Islet of Langerhans (tissue), 1 donor: ENCODE measurements at regions not wholly inside any gene's neighbourhood (a gene's known extent, or its start where the extent isn't known, plus 50 kb on each side); places are given as distances from the start of the nearest gene placed in this dataset.
A peak's percentile ranks its signal among the peaks of the same experiment; 100 is the strongest.
"Not testable (repeated sequence)": the region's sequence is repeated elsewhere in the genome, so short reads cannot be mapped to it uniquely, and the experiment has no call there.

ENCODE experiments used
- FAIRE-seq: peaks from one replicate; lab custom pipeline; 2011; peaks lifted over from hg19 to GRCh38; lab: Jason Lieb, UNC

DNA sequence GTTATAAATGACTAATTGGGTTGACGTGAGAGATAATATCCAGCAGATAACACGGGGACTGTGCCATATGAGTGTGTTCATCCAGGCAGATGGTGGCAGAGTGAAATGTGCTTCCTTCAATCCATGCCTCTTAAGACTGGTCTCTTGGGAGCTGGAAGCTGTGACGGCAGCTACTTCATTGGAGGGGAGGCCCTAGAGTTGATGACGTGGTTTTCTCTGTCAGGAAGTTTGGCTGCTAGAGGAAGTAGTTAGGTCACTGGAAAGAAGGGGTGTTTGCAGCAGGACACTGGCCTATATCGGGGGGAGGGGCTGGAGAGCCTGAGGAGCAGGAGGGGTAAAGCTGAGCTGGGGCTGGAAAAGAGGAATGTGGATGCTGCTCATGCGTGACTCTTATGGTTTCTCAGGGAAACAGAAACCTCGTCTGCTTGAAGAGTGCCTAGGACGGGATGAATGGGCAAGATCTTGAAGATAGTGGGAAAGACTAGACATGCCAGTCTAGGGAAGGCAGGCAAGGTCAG is 3051.6 kb downstream of the RPIA start:
- not testable (repeated sequence) for FAIRE-seq

GRCh38 chr2:91743910-91744309 is 3052.4 kb downstream of the RPIA start:
- not testable (repeated sequence) for FAIRE-seq

GRCh38 chr2:91744700-91745141 is 3053.2 kb downstream of the RPIA start:
- FAIRE-seq: not testable (repeated sequence)

DNA sequence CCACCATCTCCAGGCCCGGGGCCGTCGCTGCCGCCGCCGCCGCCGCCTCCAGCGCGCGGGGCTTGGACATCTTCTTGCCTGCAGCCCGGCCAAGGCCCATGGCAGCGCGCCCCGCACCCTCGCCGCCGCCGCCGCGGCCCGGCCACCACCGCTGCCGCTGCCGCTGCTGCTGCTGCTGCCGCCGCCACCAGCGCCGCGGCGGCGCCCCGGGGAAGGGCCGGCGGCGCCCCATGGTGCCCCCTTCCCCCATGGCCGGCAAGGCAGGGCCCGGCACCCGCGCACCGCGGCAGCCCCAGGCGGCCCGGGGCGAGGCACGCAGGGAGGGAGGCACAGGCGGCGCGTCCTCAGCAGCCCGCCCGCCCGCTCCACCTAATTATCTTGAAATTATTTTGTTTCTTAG is 3057.4 kb downstream of the RPIA start:
- no peak for FAIRE-seq

- not testable (repeated sequence) for FAIRE-seq
These were observed 3058.2 kb downstream of the RPIA start for GRCh38 chr2:91749665-91750064.

DNA sequence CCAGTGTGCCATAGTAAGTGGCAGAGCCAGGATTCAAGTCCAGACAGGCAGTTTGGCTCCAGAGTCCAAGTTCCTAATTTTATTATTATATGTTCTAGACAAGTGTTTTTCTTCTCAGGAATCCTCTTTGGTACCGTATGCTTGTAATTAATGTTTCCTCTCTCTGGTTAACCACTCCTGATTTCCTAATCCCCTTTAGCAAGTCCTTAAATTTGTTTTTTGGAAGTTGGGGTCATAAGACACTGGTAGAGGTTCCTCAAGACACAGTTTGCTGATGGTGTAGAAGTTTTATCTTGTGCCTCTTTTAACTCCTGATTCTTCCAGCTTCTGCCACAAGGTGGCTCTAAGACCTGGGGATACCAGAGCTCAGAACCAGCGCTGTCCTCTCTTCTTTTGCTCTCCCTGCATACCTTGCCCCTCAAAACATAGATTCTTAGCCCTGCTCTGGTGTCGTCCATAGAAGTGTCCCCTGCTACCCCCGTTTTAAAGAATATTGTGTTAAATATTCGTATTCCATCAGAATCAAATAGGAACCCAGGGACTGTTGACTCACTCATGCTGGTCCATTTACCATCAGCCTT is 3068.0 kb downstream of the RPIA start:
- FAIRE-seq: not testable (repeated sequence)

DNA sequence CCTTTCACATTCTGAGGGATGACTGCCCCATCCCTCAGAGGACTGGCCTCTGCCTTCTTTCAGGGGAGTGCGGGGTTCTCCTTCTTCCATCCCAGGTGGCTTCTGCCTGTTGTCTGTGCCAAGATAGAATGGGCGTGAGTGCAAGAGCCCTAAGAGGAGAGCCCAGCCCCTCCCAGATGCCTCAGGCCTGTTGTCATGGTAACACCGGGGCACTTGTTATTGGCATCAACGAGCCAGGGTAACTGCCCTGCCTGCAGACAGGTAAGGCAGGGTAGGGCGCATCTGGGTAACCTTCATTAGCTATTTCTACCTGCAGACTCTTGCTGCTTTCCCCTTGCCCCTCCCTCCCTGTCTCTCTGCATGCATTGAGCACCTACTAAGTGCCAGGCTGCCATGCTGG is 3069.2 kb downstream of the RPIA start:
- FAIRE-seq: not testable (repeated sequence)

DNA sequence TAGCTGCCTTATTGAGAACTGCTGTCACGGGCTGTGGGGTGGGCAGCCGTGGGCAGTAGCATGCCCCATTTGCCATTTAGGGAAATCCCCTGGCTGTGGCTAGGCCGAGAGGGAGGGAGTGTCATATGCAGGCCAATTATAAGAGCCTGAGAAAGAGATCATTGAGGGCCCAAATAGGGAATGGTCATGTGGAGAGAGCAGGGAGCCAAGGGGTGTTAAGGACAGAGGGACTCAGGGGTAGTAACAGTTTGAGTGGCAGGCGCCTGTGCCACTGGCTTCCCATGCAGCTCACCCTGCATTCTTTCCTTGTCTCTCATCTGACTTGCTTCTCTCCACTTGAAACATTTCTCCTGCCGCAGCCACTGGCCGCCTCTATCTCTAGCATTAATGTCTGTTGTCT is 3070.8 kb downstream of the RPIA start:
- not testable (repeated sequence) for FAIRE-seq

GRCh38 chr2:91763710-91764109 is 3072.2 kb downstream of the RPIA start:
- not testable (repeated sequence) for FAIRE-seq

DNA sequence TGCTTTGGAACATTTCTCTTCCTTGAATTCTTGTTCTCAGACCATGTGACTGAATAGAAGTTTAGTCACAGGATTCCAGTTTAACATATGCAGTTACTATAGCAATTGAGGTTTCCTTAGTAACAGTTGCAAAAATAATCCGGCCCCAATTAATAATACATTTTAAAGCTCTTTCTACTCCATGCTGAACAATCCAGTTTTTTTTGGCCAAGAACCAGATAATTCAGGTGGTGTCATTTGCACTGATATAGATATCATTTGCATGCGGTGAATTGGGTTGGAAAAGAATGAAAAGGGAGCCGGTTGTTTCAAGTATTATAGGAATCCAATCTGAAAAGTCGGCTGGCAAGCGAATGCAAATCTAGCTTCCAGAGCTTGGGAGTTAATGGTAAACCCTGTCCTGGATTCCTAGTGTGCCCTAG is 3073.1 kb downstream of the RPIA start:
- not testable (repeated sequence) for FAIRE-seq

DNA sequence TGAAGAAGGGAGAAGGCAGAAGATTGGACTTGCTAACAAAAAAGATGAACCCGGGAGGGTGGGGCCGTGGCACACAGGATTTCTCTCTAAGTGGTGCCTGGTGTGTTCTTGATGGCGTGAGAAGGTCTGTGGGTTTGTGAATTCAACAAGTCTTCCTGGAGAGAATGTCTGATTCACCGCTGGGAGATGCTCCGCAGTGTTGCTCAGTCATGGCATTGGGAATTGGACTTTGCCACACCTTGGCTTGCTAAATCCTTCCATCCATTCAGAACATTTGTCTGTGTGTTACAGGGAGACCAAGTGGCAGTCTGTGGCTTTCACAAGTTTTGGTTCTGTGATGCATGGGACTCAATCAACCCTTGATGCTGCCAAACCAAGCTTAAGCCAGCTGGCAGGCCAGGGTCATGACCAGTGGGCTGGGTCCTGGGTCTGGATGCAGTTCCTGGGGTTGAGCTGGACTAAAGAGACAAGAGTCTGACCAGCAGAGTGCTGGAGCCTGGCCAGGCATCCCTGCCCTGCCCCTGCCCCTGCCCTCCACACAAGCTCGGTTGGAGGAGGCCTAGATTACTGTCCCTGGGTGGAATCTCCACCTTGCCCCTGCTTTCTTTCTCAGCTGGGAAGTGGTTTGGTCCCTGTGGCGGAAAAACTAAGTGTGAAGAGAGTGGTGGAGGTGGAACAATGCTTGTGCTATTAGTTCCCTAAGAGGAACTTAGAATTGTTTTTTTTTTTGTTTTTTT is 3073.7 kb downstream of the RPIA start:
- not testable (repeated sequence) for FAIRE-seq

DNA sequence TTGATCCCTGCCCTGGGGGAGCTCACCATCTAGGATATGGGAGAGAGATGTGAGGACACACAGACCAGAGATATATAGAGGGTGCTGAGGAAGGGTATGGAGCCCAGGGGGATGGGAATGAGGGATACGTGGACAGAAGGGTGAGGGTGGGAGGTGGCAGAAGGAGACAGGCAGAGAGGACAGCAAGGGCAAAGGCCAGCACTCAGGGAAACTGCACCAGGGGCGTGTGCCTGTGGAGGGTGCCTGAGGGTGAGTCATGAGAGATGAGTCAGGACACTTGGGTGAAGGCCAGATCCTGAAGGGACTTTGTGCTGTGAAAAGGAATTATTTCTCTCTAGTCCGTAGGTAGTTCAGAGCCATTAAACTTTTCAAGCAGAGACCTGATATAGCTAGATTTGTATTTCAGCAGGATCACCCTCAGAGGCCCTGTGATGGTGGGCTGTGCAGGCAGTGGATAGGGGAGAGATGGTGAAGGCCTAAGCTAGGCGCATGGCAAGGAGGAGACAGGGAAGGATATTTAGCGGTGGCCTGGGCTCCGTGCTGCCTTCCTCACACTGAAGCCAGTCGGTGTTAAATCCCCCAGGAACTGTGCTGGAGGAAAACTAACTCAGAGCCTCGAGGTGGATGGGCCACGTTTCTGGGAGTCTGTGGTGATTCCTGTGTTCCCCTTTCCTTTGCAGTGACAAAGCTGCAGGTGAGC is 3075.0 kb downstream of the RPIA start:
- peak; percentile 62 for FAIRE-seq

- FAIRE-seq: not testable (repeated sequence)
These were observed 3076.8 kb downstream of the RPIA start for GRCh38 chr2:91768301-91768700.

- FAIRE-seq: not testable (repeated sequence)
These were observed 3077.5 kb downstream of the RPIA start for GRCh38 chr2:91768997-91769396.

DNA sequence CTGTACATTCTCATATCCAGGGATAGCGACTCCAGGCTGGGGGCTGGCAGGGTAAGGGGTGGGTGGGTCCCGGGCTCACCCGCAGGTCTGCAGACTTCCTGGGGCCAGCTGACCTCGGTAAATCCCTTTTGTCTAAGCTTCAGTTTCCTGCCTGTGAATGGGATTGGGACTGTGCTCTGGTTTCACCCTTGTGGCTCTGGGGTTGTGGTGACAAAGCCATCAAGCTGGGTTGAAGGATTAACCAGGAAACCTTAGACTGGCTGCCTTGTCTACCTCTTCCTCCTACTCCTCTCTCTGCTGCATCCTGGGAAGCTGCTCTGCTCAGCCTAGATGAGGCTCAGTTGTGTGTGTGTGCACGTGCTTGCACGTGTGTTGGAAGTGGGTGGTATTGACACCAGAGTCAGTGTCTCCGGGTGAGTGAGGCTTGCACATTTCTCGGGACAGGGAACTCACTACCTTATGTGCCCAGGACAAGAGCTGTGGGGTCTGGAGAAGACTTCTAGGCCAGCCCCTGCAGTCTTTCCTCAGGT is 3078.6 kb downstream of the RPIA start:
- not testable (repeated sequence) for FAIRE-seq

DNA sequence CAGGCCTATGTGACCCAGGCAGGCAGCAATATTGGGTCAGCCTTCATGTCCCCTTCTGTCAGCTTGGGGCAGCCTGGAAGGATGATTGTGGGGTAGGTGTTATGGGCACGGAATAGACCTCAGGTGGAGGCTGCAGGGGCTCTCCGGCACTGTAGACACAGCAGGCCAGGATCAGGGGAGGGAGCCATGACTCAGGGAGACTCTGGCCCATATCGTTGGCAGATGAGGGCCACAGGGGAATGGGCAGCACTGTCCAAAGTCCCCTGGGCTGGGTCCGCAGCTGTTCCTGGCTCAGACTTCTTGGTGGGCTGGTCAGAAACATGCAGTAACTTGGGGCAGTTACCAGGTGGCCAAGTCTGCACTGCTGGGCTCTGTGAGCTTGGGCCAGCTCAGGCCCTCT is 3080.1 kb downstream of the RPIA start:
- FAIRE-seq: not testable (repeated sequence)

- FAIRE-seq: not testable (repeated sequence)
These were observed 3080.9 kb downstream of the RPIA start for GRCh38 chr2:91772240-91772937.

DNA sequence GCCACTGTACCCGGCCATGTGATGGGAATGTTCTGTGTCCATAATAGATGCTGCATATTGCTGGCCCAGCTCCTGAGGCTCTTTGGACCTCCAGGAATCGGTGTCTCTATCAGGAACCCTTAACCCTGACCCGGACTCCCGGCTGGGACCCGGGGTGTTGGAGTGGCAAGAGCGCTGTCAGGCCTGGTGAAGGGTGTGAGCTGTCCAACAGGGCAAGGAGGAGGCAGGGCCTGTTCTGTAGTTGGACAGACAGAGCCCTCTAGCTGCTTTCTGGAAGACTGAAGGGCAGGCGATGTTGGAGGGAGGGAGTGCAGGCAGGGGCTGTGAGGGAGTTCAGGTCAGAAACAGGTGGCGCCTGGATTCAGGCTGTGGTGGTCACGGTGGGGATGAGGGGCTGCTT is 3082.3 kb downstream of the RPIA start:
- FAIRE-seq: not testable (repeated sequence)

- not testable (repeated sequence) for FAIRE-seq
These were observed 3083.7 kb downstream of the RPIA start for GRCh38 chr2:91775193-91775592.

DNA sequence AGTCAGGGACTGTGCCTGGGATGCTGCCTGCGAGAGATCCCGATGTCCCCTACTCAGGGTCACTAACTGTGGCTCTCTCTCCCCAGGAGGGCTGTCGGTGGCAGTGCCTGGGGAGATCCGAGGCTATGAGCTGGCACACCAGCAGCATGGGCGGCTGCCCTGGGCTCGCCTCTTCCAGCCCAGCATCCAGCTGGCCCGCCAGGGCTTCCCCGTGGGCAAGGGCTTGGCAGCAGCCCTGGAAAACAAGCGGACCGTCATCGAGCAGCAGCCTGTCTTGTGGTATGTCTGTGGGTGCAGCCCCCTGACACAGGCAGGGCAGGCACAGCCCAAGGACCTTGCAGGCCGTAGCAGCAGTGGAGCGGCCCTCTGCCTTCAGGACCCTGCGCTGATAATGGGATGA is 3088.9 kb downstream of the RPIA start:
- FAIRE-seq: not testable (repeated sequence)

DNA sequence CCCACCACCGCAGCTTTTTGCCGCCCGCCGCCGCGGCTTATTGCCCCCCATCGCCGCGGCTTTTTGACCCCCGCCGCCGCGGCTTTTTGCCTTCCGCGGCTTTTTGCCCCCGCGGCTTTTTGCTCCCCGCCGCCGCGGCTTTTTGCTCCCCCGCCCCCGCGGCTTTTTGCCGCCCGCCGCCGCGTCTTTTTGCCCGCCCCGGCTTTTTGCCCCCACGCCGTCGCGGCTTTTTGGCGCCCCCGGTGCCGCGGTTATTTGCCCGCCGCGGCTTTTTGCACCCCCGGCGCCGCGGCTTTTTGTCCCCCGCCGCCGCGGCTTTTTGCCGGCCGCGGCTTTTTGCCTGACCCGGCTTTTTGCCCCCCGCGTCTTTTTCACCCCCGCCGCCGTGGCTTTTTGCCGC is 3061.8 kb upstream of the TEKT4 start:
- FAIRE-seq: not testable (repeated sequence)
